ENCODE measurements at regions not wholly inside any gene's neighbourhood (a gene's known extent, or its start where the extent isn't known, plus 50 kb on each side); places are given as distances from the start of the nearest gene placed in this dataset.
"Not testable (repeated sequence)": the region's sequence is repeated elsewhere in the genome, so short reads cannot be mapped to it uniquely, and the experiment has no call there.

- TF ChIP-seq EZH2phosphoT487 (IDR thresholded peaks at IDR 0.05; ENCODE audit: borderline replicate concordance, low read length): no peak
Measured at GRCh38 chr7:89602984-89603383, 551.3 kb upstream of the STEAP1 start.

GRCh38 chr7:89605362-89605761 is 548.9 kb upstream of the STEAP1 start:
- Histone ChIP-seq H3K36me3 (ENCODE audit: control insufficient read depth, low read length) (no peaks in the 10 kb centered on the region), H3K4me2 (ENCODE audit: low read length) (no peak overlapping the region), H4K20me1 (ENCODE audit: control insufficient read depth, insufficient read depth, low read depth, low read length) (no peaks in the 10 kb centered on the region), H3K9me3 (ENCODE audit: control insufficient read depth, insufficient read depth, low read length) (peaks cover 3% of the 10 kb centered on the region; the same call in 1 of the 2 replicates), H3K27ac (ENCODE audit: low read depth, low read length) (no peak overlapping the region), H3K27me3 (ENCODE audit: control insufficient read depth, low read length) (no peaks in the 10 kb centered on the region), H3F3A (ENCODE audit: control insufficient read depth, insufficient read depth) (no peaks in the 10 kb centered on the region), H3K4me1 (ENCODE audit: control insufficient read depth, low read length) (no peaks in the 10 kb centered on the region), H3K4me3 (ENCODE audit: low read length) (no peak overlapping the region), H3K79me2 (ENCODE audit: control insufficient read depth, low read length) (no peaks in the 10 kb centered on the region), H3K9me2 (replicated peaks; ENCODE audit: control insufficient read depth, low read length) (no peaks in the 10 kb centered on the region)
- TF ChIP-seq EZH2phosphoT487 (IDR thresholded peaks at IDR 0.05; ENCODE audit: borderline replicate concordance, low read length): no peak
- no peak for TF ChIP-seq CTCF (IDR thresholded peaks at IDR 0.05; ENCODE audit: low read depth, low read length, poor library complexity, severe bottlenecking)

More at GRCh38 chr7:89602984-89603383, 551.3 kb upstream of the STEAP1 start:
- no peaks in the 10 kb centered on the region for H4K20me1 ChIP-seq (ENCODE audit: control insufficient read depth, insufficient read depth, low read depth, low read length)
- no peaks in the 10 kb centered on the region for H3K4me1 ChIP-seq (ENCODE audit: control insufficient read depth, low read length)
- no peaks in the 10 kb centered on the region for H3K79me2 ChIP-seq (ENCODE audit: control insufficient read depth, low read length)
- no peak overlapping the region for H3K4me2 ChIP-seq (ENCODE audit: low read length)
- no peak overlapping the region for H3K4me3 ChIP-seq (ENCODE audit: low read length)
- no peaks in the 10 kb centered on the region for H3K9me2 ChIP-seq (replicated peaks; ENCODE audit: control insufficient read depth, low read length)
- no peaks in the 10 kb centered on the region for H3F3A ChIP-seq (ENCODE audit: control insufficient read depth, insufficient read depth)
- no peaks in the 10 kb centered on the region for H3K27me3 ChIP-seq (ENCODE audit: control insufficient read depth, low read length)
- no peaks in the 10 kb centered on the region for H3K36me3 ChIP-seq (ENCODE audit: control insufficient read depth, low read length)
- H3K27ac ChIP-seq (ENCODE audit: low read depth, low read length): no peak overlapping the region
- H3K9me3 ChIP-seq (ENCODE audit: control insufficient read depth, insufficient read depth, low read length): peaks cover 4% of the 10 kb centered on the region; the same call in 1 of the 2 replicates

- Histone ChIP-seq H3K27ac (ENCODE audit: low read depth, low read length) (no peak overlapping the region), H3K4me2 (ENCODE audit: low read length) (no peak overlapping the region)
- no peak for TF ChIP-seq CTCF (IDR thresholded peaks at IDR 0.05; ENCODE audit: low read depth, low read length, poor library complexity, severe bottlenecking)
- no peak for TF ChIP-seq EZH2phosphoT487 (IDR thresholded peaks at IDR 0.05; ENCODE audit: borderline replicate concordance, low read length)
Measured at GRCh38 chr7:89606511-89606910, 547.8 kb upstream of the STEAP1 start.

GRCh38 chr7:89607792-89608191 is 546.5 kb upstream of the STEAP1 start:
- no peaks in the 10 kb centered on the region for H3K27me3 ChIP-seq (ENCODE audit: control insufficient read depth, low read length)
- no peak overlapping the region for H3K4me2 ChIP-seq (ENCODE audit: low read length)
- no peaks in the 10 kb centered on the region for H3K4me1 ChIP-seq (ENCODE audit: control insufficient read depth, low read length)
- no peak overlapping the region for H3K27ac ChIP-seq (ENCODE audit: low read depth, low read length)
- no peaks in the 10 kb centered on the region for H4K20me1 ChIP-seq (ENCODE audit: control insufficient read depth, insufficient read depth, low read depth, low read length)
- H3K9me2 ChIP-seq (replicated peaks; ENCODE audit: control insufficient read depth, low read length): no peaks in the 10 kb centered on the region
- H3K79me2 ChIP-seq (ENCODE audit: control insufficient read depth, low read length): no peaks in the 10 kb centered on the region
- H3F3A ChIP-seq (ENCODE audit: control insufficient read depth, insufficient read depth): no peaks in the 10 kb centered on the region
- H3K36me3 ChIP-seq (ENCODE audit: control insufficient read depth, low read length): no peaks in the 10 kb centered on the region
- TF ChIP-seq CTCF (IDR thresholded peaks at IDR 0.05; ENCODE audit: low read depth, low read length, poor library complexity, severe bottlenecking) (no peak), EZH2phosphoT487 (IDR thresholded peaks at IDR 0.05; ENCODE audit: borderline replicate concordance, low read length) (no peak)
- no peak overlapping the region for H3K4me3 ChIP-seq (ENCODE audit: low read length)
- H3K9me3 ChIP-seq (ENCODE audit: control insufficient read depth, insufficient read depth, low read length): no peaks in the 10 kb centered on the region

More at GRCh38 chr7:89606511-89606910, 547.8 kb upstream of the STEAP1 start:
- no peaks in the 10 kb centered on the region for H3K36me3 ChIP-seq (ENCODE audit: control insufficient read depth, low read length)
- H3K4me1 ChIP-seq (ENCODE audit: control insufficient read depth, low read length): no peaks in the 10 kb centered on the region
- H3K79me2 ChIP-seq (ENCODE audit: control insufficient read depth, low read length): no peaks in the 10 kb centered on the region
- no peaks in the 10 kb centered on the region for H3K9me3 ChIP-seq (ENCODE audit: control insufficient read depth, insufficient read depth, low read length)
- no peaks in the 10 kb centered on the region for H4K20me1 ChIP-seq (ENCODE audit: control insufficient read depth, insufficient read depth, low read depth, low read length)
- no peaks in the 10 kb centered on the region for H3F3A ChIP-seq (ENCODE audit: control insufficient read depth, insufficient read depth)
- H3K9me2 ChIP-seq (replicated peaks; ENCODE audit: control insufficient read depth, low read length): no peaks in the 10 kb centered on the region
- no peaks in the 10 kb centered on the region for H3K27me3 ChIP-seq (ENCODE audit: control insufficient read depth, low read length)
- no peak overlapping the region for H3K4me3 ChIP-seq (ENCODE audit: low read length)

GRCh38 chr7:89616829-89617228 is 537.4 kb upstream of the STEAP1 start:
- not testable (repeated sequence) for H3K4me3 ChIP-seq (ENCODE audit: low read length); H4K20me1 ChIP-seq (ENCODE audit: control insufficient read depth, insufficient read depth, low read depth, low read length)

More at GRCh38 chr7:89616829-89617228, 537.4 kb upstream of the STEAP1 start:
- H3K4me1 ChIP-seq (ENCODE audit: control insufficient read depth, low read length); H3K9me2 ChIP-seq (replicated peaks; ENCODE audit: control insufficient read depth, low read length); H3K36me3 ChIP-seq (ENCODE audit: control insufficient read depth, low read length); H3K27ac ChIP-seq (ENCODE audit: low read depth, low read length); H3K27me3 ChIP-seq (ENCODE audit: control insufficient read depth, low read length); H3K4me2 ChIP-seq (ENCODE audit: low read length); H3F3A ChIP-seq (ENCODE audit: control insufficient read depth, insufficient read depth); H3K9me3 ChIP-seq (ENCODE audit: control insufficient read depth, insufficient read depth, low read length); H3K79me2 ChIP-seq (ENCODE audit: control insufficient read depth, low read length): not testable (repeated sequence)
